ENCODE measurements at regions not wholly inside any gene's neighbourhood (a gene's known extent, or its start where the extent isn't known, plus 50 kb on each side); places are given as distances from the start of the nearest gene placed in this dataset.

GRCh38 chr3:177585271-177585670 lies 388.0 kb upstream of the TBL1XR1 start:
- DNase-seq, result no peak

- no peak for DNase-seq
These were observed 391.9 kb upstream of the TBL1XR1 start for GRCh38 chr3:177589041-177589650.

GRCh38 chr3:177589911-177590381 lies 392.7 kb upstream of the TBL1XR1 start:
- no peak for DNase-seq

GRCh38 chr3:177590826-177591225 lies 393.5 kb upstream of the TBL1XR1 start:
- no peak for DNase-seq

GRCh38 chr3:177591379-177591778 lies 394.1 kb upstream of the TBL1XR1 start:
- no peak for DNase-seq

GRCh38 chr3:177594096-177594495 lies 396.8 kb upstream of the TBL1XR1 start:
- DNase-seq, result no peak

GRCh38 chr3:177595530-177596188 lies 398.4 kb upstream of the TBL1XR1 start:
- DNase-seq, result no peak

- DNase-seq, result no peak
These were observed 399.1 kb upstream of the TBL1XR1 start for GRCh38 chr3:177596248-177596815.

GRCh38 chr3:177596816-177597271 lies 399.6 kb upstream of the TBL1XR1 start:
- DNase-seq, result no peak

- DNase-seq, result no peak
These were observed 400.2 kb upstream of the TBL1XR1 start for GRCh38 chr3:177597311-177598096.

- no peak for DNase-seq
These were observed 401.0 kb upstream of the TBL1XR1 start for GRCh38 chr3:177598097-177598833.

GRCh38 chr3:177599326-177599725 lies 402.0 kb upstream of the TBL1XR1 start:
- DNase-seq, result no peak

- no peak for DNase-seq
These were observed 402.6 kb upstream of the TBL1XR1 start for GRCh38 chr3:177599837-177600236.

- DNase-seq, result no peak
These were observed 403.1 kb upstream of the TBL1XR1 start for GRCh38 chr3:177600411-177600810.

- DNase-seq, result no peak
These were observed 403.9 kb upstream of the TBL1XR1 start for GRCh38 chr3:177601152-177601551.

- no peak for DNase-seq
These were observed 405.4 kb upstream of the TBL1XR1 start for GRCh38 chr3:177602601-177603147.

- no peak for DNase-seq
These were observed 405.9 kb upstream of the TBL1XR1 start for GRCh38 chr3:177603148-177603603.

GRCh38 chr3:177604181-177604580 lies 406.9 kb upstream of the TBL1XR1 start:
- no peak for DNase-seq

- DNase-seq, result no peak
These were observed 409.6 kb upstream of the TBL1XR1 start for GRCh38 chr3:177606891-177607290.

- DNase-seq, result no peak
These were observed 410.3 kb upstream of the TBL1XR1 start for GRCh38 chr3:177607589-177607988.

GRCh38 chr3:177608443-177608842 lies 411.2 kb upstream of the TBL1XR1 start:
- DNase-seq, result no peak

- DNase-seq, result no peak
These were observed 412.3 kb upstream of the TBL1XR1 start for GRCh38 chr3:177609613-177610012.
